SK-N-SH treated with all-trans-retinoic acid at 6 μM for 48 hours (cell line): ENCODE measurements at regions not wholly inside any gene's neighbourhood (a gene's known extent, or its start where the extent isn't known, plus 50 kb on each side); places are given as distances from the start of the nearest gene placed in this dataset.

ENCODE experiments used
- ARNTL ChIP-seq: fragments of 450-650 bp; formaldehyde crosslinking; IDR thresholded peaks from 2 replicates; pipeline ENCODE4 v1.5.0; 2020; ENCODE audit warnings: low read depth, mild to moderate bottlenecking, moderate library complexity, borderline replicate concordance
- CSDC2 ChIP-seq: fragments of 250-450 bp; sonication (Bioruptor Pico); IDR thresholded peaks from 2 replicates; pipeline ENCODE4 v1.5.0; 2020; ENCODE audit warnings: mild to moderate bottlenecking, moderate library complexity
- CSRNP3 ChIP-seq: fragments of 250-450 bp; sonication (Bioruptor Pico); IDR thresholded peaks from 2 replicates; pipeline ENCODE4 v1.5.1; 2021; ENCODE audit warnings: mild to moderate bottlenecking, moderate library complexity
- OSR1 ChIP-seq: fragments of 250-450 bp; sonication (Bioruptor Pico); IDR thresholded peaks from 2 replicates; pipeline ENCODE4 v1.8.0; 2022; ENCODE audit warnings: moderate library complexity, mild to moderate bottlenecking, inconsistent platforms
- PATZ1 ChIP-seq: fragments of 250-450 bp; sonication (Bioruptor Pico); IDR thresholded peaks from 2 replicates; pipeline ENCODE4 v1.8.0; 2020; ENCODE audit warnings: mild to moderate bottlenecking, moderate library complexity, borderline replicate concordance
- PPARA ChIP-seq: fragments of 250-450 bp; sonication (Bioruptor Pico); IDR thresholded peaks from 2 replicates; pipeline ENCODE4 v1.5.0; 2020; ENCODE audit warnings: mild to moderate bottlenecking, borderline replicate concordance
- RARB ChIP-seq: fragments of 250-450 bp; sonication (Bioruptor Pico); IDR thresholded peaks from 2 replicates; pipeline ENCODE4 v1.8.0; 2021; ENCODE audit warnings: mild to moderate bottlenecking, moderate library complexity
- SNAI2 ChIP-seq: fragments of 250-450 bp; sonication (Bioruptor Pico); IDR thresholded peaks from 2 replicates; pipeline ENCODE4 v1.5.0; 2020; ENCODE audit warnings: mild to moderate bottlenecking, moderate library complexity
- TCF4 ChIP-seq: fragments of 250-450 bp; sonication (Bioruptor Pico); IDR thresholded peaks from 2 replicates; pipeline ENCODE4 v1.8.0; 2021; ENCODE audit warnings: mild to moderate bottlenecking, moderate library complexity, borderline replicate concordance
- TOX ChIP-seq: fragments of 250-450 bp; sonication (Bioruptor Pico); IDR thresholded peaks from 2 replicates; pipeline ENCODE4 v1.8.0; 2021; ENCODE audit warnings: mild to moderate bottlenecking, moderate library complexity, borderline replicate concordance
- ZNF565 ChIP-seq: fragments of 450-650 bp; formaldehyde crosslinking; conservative IDR thresholded peaks from 2 replicates; pipeline ENCODE4 v1.5.0; 2020; ENCODE audit warnings: low read depth, mild to moderate bottlenecking, moderate library complexity
- ZNF70 ChIP-seq: fragments of 450-650 bp; formaldehyde crosslinking; IDR thresholded peaks from 2 replicates; pipeline ENCODE4 v1.5.0; 2020; ENCODE audit warnings: mild to moderate bottlenecking, moderate library complexity

GRCh38 chr16:14350626-14351025 lies 279.4 kb downstream of the PARN start:
- TF ChIP-seq ARNTL (CRISPR knock-in tag) (no peak), RARB (CRISPR knock-in tag) (no peak), ZNF70 (CRISPR knock-in tag) (no peak), ZNF565 (CRISPR knock-in tag) (no peak), OSR1 (no peak), CSRNP3 (CRISPR knock-in tag) (no peak), CSDC2 (no peak), PATZ1 (CRISPR knock-in tag) (no peak), SNAI2 (CRISPR knock-in tag) (no peak), PPARA (CRISPR knock-in tag) (no peak), TOX (CRISPR knock-in tag) (no peak), TCF4 (CRISPR knock-in tag) (no peak)
